ENCODE measurements at regions not wholly inside any gene's neighbourhood (a gene's known extent, or its start where the extent isn't known, plus 50 kb on each side); places are given as distances from the start of the nearest gene placed in this dataset.

DNA sequence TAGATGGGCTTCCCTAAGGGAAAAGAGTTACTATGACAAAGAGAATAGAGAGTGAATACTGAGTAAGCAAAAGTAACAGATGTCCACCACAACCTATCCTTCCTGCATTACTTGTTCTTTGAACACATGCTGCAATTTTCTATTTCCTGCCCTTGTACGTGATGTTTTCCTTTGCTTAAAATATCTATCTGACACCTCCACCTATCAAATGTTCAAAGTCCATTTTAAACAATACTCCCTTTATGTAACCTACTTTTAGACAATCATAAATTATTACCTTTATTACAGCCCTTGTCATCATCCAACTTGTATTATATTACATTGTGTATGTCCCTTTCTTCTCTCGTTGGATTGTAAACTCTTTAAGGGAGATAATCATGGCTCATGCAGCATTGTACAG is 147.2 kb upstream of the DYRK2 start:
- TF ChIP-seq, protein P1, sequence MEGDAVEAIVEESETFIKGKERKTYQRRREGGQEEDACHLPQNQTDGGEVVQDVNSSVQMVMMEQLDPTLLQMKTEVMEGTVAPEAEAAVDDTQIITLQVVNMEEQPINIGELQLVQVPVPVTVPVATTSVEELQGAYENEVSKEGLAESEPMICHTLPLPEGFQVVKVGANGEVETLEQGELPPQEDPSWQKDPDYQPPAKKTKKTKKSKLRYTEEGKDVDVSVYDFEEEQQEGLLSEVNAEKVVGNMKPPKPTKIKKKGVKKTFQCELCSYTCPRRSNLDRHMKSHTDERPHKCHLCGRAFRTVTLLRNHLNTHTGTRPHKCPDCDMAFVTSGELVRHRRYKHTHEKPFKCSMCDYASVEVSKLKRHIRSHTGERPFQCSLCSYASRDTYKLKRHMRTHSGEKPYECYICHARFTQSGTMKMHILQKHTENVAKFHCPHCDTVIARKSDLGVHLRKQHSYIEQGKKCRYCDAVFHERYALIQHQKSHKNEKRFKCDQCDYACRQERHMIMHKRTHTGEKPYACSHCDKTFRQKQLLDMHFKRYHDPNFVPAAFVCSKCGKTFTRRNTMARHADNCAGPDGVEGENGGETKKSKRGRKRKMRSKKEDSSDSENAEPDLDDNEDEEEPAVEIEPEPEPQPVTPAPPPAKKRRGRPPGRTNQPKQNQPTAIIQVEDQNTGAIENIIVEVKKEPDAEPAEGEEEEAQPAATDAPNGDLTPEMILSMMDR (IDR thresholded peaks at IDR 0.05; ENCODE audit: control insufficient read depth, extremely low read depth, insufficient read depth), result no peak
- H3K4me3 ChIP-seq (ENCODE audit: low read depth, low read length), result no peak overlapping the region
- no peak for DNase-seq (ENCODE audit: low read depth)

GRCh38 chr12:67504026-67504425 is 144.5 kb upstream of the DYRK2 start:
- no peak for DNase-seq (ENCODE audit: low read depth)
- TF ChIP-seq, protein P1 (IDR thresholded peaks at IDR 0.05; ENCODE audit: control insufficient read depth, extremely low read depth, insufficient read depth), result no peak
- H3K4me3 ChIP-seq (ENCODE audit: low read depth, low read length), result no peak overlapping the region

GRCh38 chr12:67506739-67507138 is 141.8 kb upstream of the DYRK2 start:
- no peak overlapping the region for H3K4me3 ChIP-seq (ENCODE audit: low read depth, low read length)
- no peak for DNase-seq (ENCODE audit: low read depth)
- TF ChIP-seq, protein P1 (IDR thresholded peaks at IDR 0.05; ENCODE audit: control insufficient read depth, extremely low read depth, insufficient read depth), result no peak

DNA sequence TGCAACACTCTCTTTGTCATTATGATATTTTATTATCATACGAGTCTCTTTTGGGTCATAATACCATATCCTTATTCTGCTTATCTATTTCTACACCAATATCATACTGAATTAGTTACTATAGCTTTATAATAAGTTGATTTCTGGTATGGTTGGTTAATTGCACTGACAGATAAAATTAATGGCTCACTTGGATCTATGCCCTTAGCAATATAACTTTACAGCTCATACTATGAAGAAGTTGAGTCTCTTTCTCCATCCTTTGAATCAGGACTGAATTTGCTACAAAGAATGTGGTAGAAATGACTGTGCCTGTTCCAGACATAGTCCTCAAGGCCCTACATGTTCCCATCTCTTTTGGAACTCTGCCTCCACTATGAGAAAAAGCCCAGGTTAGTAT is 139.7 kb upstream of the DYRK2 start:
- H3K4me3 ChIP-seq (ENCODE audit: low read depth, low read length), result no peak overlapping the region
- DNase-seq (ENCODE audit: low read depth), result no peak
- TF ChIP-seq, protein P1 (IDR thresholded peaks at IDR 0.05; ENCODE audit: control insufficient read depth, extremely low read depth, insufficient read depth), result no peak

GRCh38 chr12:67509666-67510386 is 138.7 kb upstream of the DYRK2 start:
- DNase-seq (ENCODE audit: low read depth), result no peak
- TF ChIP-seq, protein P1 (IDR thresholded peaks at IDR 0.05; ENCODE audit: control insufficient read depth, extremely low read depth, insufficient read depth), result no peak
- H3K4me3 ChIP-seq (ENCODE audit: low read depth, low read length), result no peak overlapping the region

GRCh38 chr12:67512061-67512460 is 136.5 kb upstream of the DYRK2 start:
- TF ChIP-seq, protein P1 (IDR thresholded peaks at IDR 0.05; ENCODE audit: control insufficient read depth, extremely low read depth, insufficient read depth), result no peak
- no peak for DNase-seq (ENCODE audit: low read depth)
- H3K4me3 ChIP-seq (ENCODE audit: low read depth, low read length), result no peak overlapping the region

GRCh38 chr12:67514502-67514901 is 134.0 kb upstream of the DYRK2 start:
- H3K4me3 ChIP-seq (ENCODE audit: low read depth, low read length), result no peak overlapping the region
- no peak for DNase-seq (ENCODE audit: low read depth)
- TF ChIP-seq, protein P1 (IDR thresholded peaks at IDR 0.05; ENCODE audit: control insufficient read depth, extremely low read depth, insufficient read depth), result no peak
